ENCODE measurements at regions not wholly inside any gene's neighbourhood (a gene's known extent, or its start where the extent isn't known, plus 50 kb on each side); places are given as distances from the start of the nearest gene placed in this dataset.
A peak's percentile ranks its signal among the peaks of the same experiment; 100 is the strongest.

GRCh38 chr12:14148489-14149270 lies 167.3 kb upstream of the GRIN2B start:
- no peak for DNase-seq (ENCODE audit: low spot score)

- DNase-seq (ENCODE audit: low spot score): no peak
These were observed 172.4 kb upstream of the GRIN2B start for GRCh38 chr12:14153803-14154202.

- no peak for DNase-seq (ENCODE audit: low spot score)
These were observed 175.2 kb upstream of the GRIN2B start for GRCh38 chr12:14156606-14157005.

GRCh38 chr12:14157088-14157747 lies 175.8 kb upstream of the GRIN2B start:
- DNase-seq (ENCODE audit: low spot score): no peak

- no peak for DNase-seq (ENCODE audit: low spot score)
These were observed 182.9 kb upstream of the GRIN2B start for GRCh38 chr12:14164266-14164665.

GRCh38 chr12:14167005-14167628 lies 185.7 kb upstream of the GRIN2B start:
- DNase-seq (ENCODE audit: low spot score): peak; percentile 51

GRCh38 chr12:14169281-14169680 lies 187.9 kb upstream of the GRIN2B start:
- no peak for DNase-seq (ENCODE audit: low spot score)

GRCh38 chr12:14171106-14171505 lies 189.7 kb upstream of the GRIN2B start:
- no peak for DNase-seq (ENCODE audit: low spot score)

GRCh38 chr12:14175206-14175605 lies 190.3 kb upstream of the ATF7IP start:
- no peak for DNase-seq (ENCODE audit: low spot score)

GRCh38 chr12:14185427-14186192 lies 179.9 kb upstream of the ATF7IP start:
- DNase-seq (ENCODE audit: low spot score): peak; percentile 31

GRCh38 chr12:14186193-14186502 lies 179.3 kb upstream of the ATF7IP start:
- DNase-seq (ENCODE audit: low spot score): no peak

GRCh38 chr12:14187002-14187401 lies 178.5 kb upstream of the ATF7IP start:
- DNase-seq (ENCODE audit: low spot score): no peak

- no peak for DNase-seq (ENCODE audit: low spot score)
These were observed 177.5 kb upstream of the ATF7IP start for GRCh38 chr12:14187966-14188365.

GRCh38 chr12:14188744-14189143 lies 176.7 kb upstream of the ATF7IP start:
- DNase-seq (ENCODE audit: low spot score): no peak

GRCh38 chr12:14190694-14191093 lies 174.8 kb upstream of the ATF7IP start:
- no peak for DNase-seq (ENCODE audit: low spot score)

GRCh38 chr12:14191612-14192011 lies 173.9 kb upstream of the ATF7IP start:
- no peak for DNase-seq (ENCODE audit: low spot score)

- DNase-seq (ENCODE audit: low spot score): no peak
These were observed 171.8 kb upstream of the ATF7IP start for GRCh38 chr12:14193639-14194038.

- no peak for DNase-seq (ENCODE audit: low spot score)
These were observed 170.9 kb upstream of the ATF7IP start for GRCh38 chr12:14194572-14194971.

- no peak for DNase-seq (ENCODE audit: low spot score)
These were observed 165.9 kb upstream of the ATF7IP start for GRCh38 chr12:14199455-14200198.

GRCh38 chr12:14200598-14200997 lies 164.9 kb upstream of the ATF7IP start:
- no peak for DNase-seq (ENCODE audit: low spot score)

- no peak for DNase-seq (ENCODE audit: low spot score)
These were observed 164.2 kb upstream of the ATF7IP start for GRCh38 chr12:14201291-14201690.
